HS-27A (cell line): ENCODE measurements at regions not wholly inside any gene's neighbourhood (a gene's known extent, or its start where the extent isn't known, plus 50 kb on each side); places are given as distances from the start of the nearest gene placed in this dataset.
"Not testable (repeated sequence)": the region's sequence is repeated elsewhere in the genome, so short reads cannot be mapped to it uniquely, and the experiment has no call there.

Experiments
- DNase-seq: peaks from one replicate; pipeline ENCODE4 v3.0.0-alpha.2; 2012; ENCODE audit warnings: low read depth, missing footprints

- no peak for DNase-seq
These were observed 235.1 kb downstream of the GADD45G start for GRCh38 chr9:89839952-89840351.

DNA sequence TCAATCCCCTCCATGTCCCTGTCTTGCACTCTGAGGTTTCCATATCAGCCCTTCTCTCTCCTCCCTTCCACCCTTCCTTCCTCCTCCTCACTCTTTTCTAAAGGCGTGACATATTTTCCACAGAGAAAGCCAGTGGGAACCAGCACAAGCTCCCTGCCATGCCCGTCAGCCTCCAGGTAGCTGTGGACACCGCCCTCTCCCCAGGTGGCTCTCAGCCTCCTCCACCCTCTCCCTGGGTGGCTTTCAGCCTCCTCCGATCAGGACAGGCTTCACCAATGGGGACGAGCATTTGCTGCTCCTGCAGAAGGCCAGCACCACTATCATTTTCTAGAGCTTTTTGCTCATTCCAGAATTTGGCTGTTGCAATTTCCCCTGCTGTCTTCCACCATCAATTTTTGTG lies 236.6 kb downstream of the GADD45G start:
- DNase-seq, result no peak

- DNase-seq, result no peak
These were observed 237.5 kb downstream of the GADD45G start for GRCh38 chr9:89842267-89842768.

DNA sequence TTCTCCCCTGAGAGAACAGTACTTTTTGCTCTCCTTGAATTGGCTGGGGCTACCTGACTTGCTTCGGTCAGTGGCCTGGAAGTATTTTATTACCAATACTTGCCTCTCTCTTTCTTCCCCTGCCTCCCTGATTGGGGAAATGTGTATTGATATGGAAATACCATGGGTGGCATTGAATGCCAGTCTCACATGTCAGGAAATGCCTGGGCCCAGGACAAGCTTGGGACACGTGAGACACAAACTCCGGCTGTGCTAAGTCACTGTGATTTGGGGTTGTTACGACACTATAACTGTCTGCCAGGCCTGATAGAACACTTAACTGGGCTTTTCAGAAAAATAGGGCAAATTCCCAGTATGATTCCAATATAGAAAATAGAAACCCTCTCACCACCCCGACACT lies 238.3 kb downstream of the GADD45G start:
- no peak for DNase-seq

GRCh38 chr9:89843591-89843990 lies 238.8 kb downstream of the GADD45G start:
- no peak for DNase-seq

DNA sequence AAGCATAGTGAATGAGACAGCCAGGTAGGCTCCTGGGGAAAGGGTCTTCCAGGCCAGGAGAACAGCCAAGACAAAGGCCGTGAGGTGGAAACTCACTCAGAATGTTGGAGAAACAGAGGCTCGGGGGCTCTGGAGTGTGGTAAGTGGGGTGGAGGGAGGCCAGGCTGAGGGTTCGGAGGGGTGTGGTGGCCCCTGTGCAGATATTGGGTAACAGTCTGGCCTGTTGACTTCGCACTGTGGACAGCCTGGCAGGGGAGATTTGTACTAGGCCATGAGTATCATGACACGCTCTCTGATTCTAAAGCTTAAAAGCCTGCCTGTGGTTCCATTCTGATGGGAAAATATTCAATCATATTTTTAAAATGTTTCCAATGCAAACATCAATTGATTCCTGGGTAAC lies 239.3 kb downstream of the GADD45G start:
- DNase-seq, result no peak

DNA sequence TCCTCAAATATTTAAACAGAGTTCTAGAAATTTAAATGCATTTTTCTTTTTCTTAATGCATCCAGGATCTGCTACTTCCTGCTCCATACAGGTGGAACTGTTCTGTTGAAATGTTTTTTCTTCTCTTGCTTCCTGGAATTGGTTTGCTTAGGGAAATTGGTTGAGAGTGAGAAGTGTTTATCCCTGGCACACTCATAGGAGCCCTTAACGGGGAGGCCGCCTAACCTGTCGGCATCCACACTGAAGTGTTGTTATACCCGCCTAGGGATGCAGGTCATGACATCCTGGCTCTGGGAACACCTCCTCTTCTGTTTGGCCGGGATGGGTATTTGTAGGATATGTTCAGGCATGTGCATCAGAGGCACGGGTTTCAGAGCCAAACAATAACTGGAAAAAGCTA lies 239.7 kb downstream of the GADD45G start:
- DNase-seq, result no peak

- no peak for DNase-seq
These were observed 240.5 kb downstream of the GADD45G start for GRCh38 chr9:89845321-89845720.

- DNase-seq, result no peak
These were observed 241.1 kb downstream of the GADD45G start for GRCh38 chr9:89845862-89846261.

DNA sequence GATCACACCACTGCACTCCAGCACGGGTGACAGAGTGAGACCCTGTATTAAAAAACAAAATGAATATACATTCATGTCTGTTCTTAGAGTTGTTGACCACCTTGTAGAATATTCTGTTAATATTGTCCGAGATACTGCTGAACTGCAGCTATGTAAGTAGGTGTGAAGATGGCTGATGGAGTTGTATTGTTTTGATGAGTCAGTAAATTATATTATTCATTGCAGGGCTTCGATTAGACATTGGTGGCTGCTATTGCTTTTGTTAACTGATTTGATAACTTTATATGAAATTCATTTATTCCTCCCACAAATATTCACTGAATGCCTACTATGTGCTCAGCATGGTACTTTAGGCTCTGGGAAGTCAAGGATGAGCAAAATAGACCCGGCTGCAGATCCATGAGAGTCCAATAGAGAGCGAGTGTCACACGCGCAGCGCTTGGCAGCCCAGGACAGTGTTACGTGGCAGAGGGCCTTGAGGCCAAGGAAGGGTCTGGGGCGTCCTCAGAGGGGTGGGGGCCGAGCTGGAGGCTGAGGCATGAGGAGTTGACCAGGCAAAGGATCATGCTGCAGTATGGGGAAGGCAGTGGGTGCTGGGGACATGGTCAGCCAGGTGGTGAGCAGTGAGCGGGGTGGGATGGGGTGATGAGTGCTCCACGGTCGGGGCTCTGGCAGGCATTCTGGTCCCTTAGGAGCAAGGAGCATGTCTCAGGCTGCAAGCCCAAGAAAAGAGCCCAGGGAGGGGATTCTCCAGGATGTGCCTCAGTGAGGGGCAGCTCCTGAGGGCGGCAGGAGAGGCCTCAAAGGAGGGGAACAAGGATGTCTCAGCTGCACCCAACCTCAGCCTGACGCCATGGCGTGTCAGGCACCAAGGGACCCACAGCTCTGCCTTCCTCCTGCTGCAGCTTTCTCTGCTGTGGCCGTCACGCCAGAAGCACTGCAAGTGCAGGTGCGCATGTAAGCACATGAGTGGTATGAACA lies 243.5 kb downstream of the GADD45G start:
- DNase-seq, result no peak

- no peak for DNase-seq
These were observed 244.3 kb downstream of the GADD45G start for GRCh38 chr9:89849096-89849495.

- DNase-seq, result no peak
These were observed 245.3 kb downstream of the GADD45G start for GRCh38 chr9:89850153-89850552.

DNA sequence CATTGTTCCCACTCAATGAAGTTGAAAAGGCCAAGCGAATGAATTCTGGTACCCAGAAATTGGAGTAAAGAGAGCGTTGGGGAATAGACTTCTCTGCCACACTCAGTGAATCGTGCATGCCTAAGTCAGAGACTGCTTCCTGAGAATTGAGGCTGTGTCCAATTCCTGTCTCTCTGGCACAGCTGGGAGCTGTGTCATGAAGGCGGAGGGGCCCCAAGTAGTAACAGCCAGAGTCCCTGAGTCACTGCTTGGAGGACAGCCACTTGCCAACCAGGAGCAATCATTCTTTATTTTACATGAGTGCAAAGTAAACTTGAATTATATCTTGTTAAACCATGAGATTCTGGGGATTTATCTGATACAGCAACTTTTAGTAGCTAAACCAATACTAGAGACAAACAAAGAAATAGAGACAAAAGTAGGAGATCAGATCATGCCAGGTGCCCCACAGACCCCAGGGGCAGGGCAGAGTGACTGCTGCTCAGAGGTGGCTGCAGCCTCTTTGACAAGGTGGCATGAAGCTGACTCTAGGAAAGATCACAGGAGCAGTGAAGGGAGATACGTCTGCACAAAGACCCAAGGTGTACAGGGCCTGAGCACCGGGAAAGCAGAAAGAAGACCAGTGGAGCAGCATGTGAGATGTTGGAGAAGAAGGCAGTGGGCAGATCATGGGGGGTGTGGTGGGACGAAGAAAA lies 246.0 kb downstream of the GADD45G start:
- DNase-seq, result no peak

DNA sequence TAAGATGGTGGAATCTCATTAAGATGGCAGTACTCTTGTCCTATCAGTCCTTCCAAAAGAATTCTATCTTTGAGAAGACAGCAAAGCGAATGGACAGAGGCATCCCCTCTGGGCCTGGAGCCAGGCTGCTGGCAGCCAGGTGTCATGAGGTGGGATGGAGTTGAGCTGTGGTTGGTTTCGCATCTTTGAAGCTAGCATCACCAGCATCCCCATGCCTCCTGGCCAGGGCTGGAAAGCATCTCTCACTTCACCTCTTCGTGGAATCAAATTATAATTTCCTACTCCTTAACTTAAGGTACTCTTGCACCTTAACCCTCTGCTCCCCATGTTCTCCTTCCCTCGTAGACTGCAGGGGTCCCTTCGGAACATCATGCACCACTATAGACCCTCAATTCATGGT lies 248.3 kb downstream of the GADD45G start:
- DNase-seq, result no peak

- DNase-seq, result no peak
These were observed 249.1 kb downstream of the GADD45G start for GRCh38 chr9:89853931-89854330.

GRCh38 chr9:89854715-89855475 lies 250.1 kb downstream of the GADD45G start:
- no peak for DNase-seq

GRCh38 chr9:89856296-89856695 lies 251.5 kb downstream of the GADD45G start:
- DNase-seq, result not testable (repeated sequence)

DNA sequence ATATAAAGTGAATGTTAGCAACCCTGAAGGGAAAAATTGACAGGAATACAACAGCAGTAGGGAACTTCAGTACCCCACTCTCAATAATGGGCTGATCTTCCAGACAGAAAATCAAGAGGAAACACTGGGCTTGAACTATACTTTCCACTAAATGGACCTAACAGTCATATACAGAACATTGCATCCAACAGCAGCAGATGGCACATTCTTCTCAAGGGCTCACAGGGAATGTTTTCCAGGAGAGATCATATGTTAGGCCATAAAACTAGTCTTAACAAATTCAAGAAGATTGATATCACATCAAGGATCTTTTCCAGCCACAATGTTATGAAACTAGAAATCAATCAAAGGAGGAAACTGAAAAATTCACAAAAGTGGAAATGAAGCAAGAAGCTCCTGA lies 252.1 kb downstream of the GADD45G start:
- not testable (repeated sequence) for DNase-seq

- not testable (repeated sequence) for DNase-seq
These were observed 255.0 kb downstream of the GADD45G start for GRCh38 chr9:89859842-89860241.

- not testable (repeated sequence) for DNase-seq
These were observed 256.6 kb downstream of the GADD45G start for GRCh38 chr9:89861371-89861770.

GRCh38 chr9:89862316-89862715 lies 257.5 kb downstream of the GADD45G start:
- no peak for DNase-seq

DNA sequence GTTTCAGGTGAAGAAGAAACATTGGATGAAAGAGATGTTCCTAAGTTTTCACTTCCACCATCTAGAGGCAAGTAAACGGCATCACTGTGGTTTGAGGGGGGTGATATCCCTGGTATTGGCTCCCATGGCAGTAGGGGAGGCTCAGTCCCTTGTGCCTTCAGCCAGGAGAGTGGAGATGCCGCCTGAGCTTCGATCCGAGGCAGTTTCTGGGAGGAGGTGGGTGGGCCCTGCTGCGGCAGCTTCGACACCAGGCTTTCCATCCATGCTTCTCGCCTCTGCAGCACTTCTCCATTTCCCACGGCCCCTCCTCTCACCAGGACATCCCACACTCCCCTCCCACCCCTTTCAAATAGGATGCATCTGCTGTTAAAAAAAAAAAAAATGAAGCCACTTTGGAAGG lies 258.3 kb downstream of the GADD45G start:
- no peak for DNase-seq
